ENCODE measurements at regions not wholly inside any gene's neighbourhood (a gene's known extent, or its start where the extent isn't known, plus 50 kb on each side); places are given as distances from the start of the nearest gene placed in this dataset.
A peak's percentile ranks its signal among the peaks of the same experiment; 100 is the strongest.

GRCh38 chr19:5218963-5219530, 121.6 kb downstream of the PTPRS start:
- no peak for DNase-seq (ENCODE audit: low read depth in 2 of 3, low spot score in 2 of 3)

GRCh38 chr19:5218255-5218855, 122.3 kb downstream of the PTPRS start:
- DNase-seq (ENCODE audit: low read depth in 2 of 3, low spot score in 2 of 3), result no peak

GRCh38 chr19:5217171-5217570, 123.4 kb downstream of the PTPRS start:
- DNase-seq (ENCODE audit: low read depth in 2 of 3, low spot score in 2 of 3), result no peak

GRCh38 chr19:5216141-5216847, 124.3 kb downstream of the PTPRS start:
- DNase-seq (ENCODE audit: low read depth in 2 of 3, low spot score in 2 of 3), result no peak

GRCh38 chr19:5215431-5215830, 125.2 kb downstream of the PTPRS start:
- no peak for DNase-seq (ENCODE audit: low read depth in 2 of 3, low spot score in 2 of 3)

- DNase-seq (ENCODE audit: low read depth in 2 of 3, low spot score in 2 of 3), result no peak
Observed at GRCh38 chr19:5214902-5215301, 125.7 kb downstream of the PTPRS start.

- no peak for DNase-seq (ENCODE audit: low read depth in 2 of 3, low spot score in 2 of 3)
Observed at GRCh38 chr19:5214371-5214770, 126.2 kb downstream of the PTPRS start.

- DNase-seq (ENCODE audit: low read depth in 2 of 3, low spot score in 2 of 3), result no peak
Observed at GRCh38 chr19:5213667-5214066, 126.9 kb downstream of the PTPRS start.

GRCh38 chr19:5212101-5212500, 128.5 kb downstream of the PTPRS start:
- no peak for DNase-seq (ENCODE audit: low read depth in 2 of 3, low spot score in 2 of 3)

- no peak for DNase-seq (ENCODE audit: low read depth in 2 of 3, low spot score in 2 of 3)
Observed at GRCh38 chr19:5211217-5211822, 129.3 kb downstream of the PTPRS start.

- no peak for DNase-seq (ENCODE audit: low read depth in 2 of 3, low spot score in 2 of 3)
Observed at GRCh38 chr19:5210556-5210955, 130.1 kb downstream of the PTPRS start.

- DNase-seq (ENCODE audit: low read depth in 2 of 3, low spot score in 2 of 3), result no peak
Observed at GRCh38 chr19:5207806-5208205, 132.8 kb downstream of the PTPRS start.

- DNase-seq (ENCODE audit: low read depth in 2 of 3, low spot score in 2 of 3), result no peak
Observed at GRCh38 chr19:5206751-5207075, 133.9 kb downstream of the PTPRS start.

GRCh38 chr19:5205937-5206750, 134.5 kb downstream of the PTPRS start:
- DNase-seq (ENCODE audit: low read depth in 2 of 3, low spot score in 2 of 3), result no peak

- DNase-seq (ENCODE audit: low read depth in 2 of 3, low spot score in 2 of 3), result peak in 2 of 3 donors; percentile 47 to 61
Observed at GRCh38 chr19:5205381-5205780, 135.2 kb downstream of the PTPRS start.

- DNase-seq (ENCODE audit: low read depth in 2 of 3, low spot score in 2 of 3), result no peak
Observed at GRCh38 chr19:5204212-5204611, 136.4 kb downstream of the PTPRS start.
